H1 (cell line): ENCODE measurements at regions not wholly inside any gene's neighbourhood (a gene's known extent, or its start where the extent isn't known, plus 50 kb on each side); places are given as distances from the start of the nearest gene placed in this dataset.
A peak's percentile ranks its signal among the peaks of the same experiment; 100 is the strongest.

Source experiments
- CTCF ChIA-PET: fragments of 300-600 bp; sonication (Branson Sonifier 250); formaldehyde crosslinking; loops from one replicate; lab custom pipeline; 2021; ENCODE audit not compliant: partially characterized antibody; lab: Charles Lee
- POLR2A ChIA-PET: fragments of 300-600 bp; sonication (Branson Sonifier 250); formaldehyde crosslinking; loops from one replicate; lab custom pipeline; 2021; ENCODE audit warnings: inconsistent platforms; ENCODE audit not compliant: partially characterized antibody; lab: Charles Lee
- DNase-seq, 2 experiments: peaks; one replicate each; pipeline versions ENCODE4 v3.0.0 to v3.0.0-alpha.2; 2010 to 2022; ENCODE audit warnings: low spot score in 2 of 2, low read depth in 1 of 2, mixed read lengths in 1 of 2
- FAIRE-seq: peaks from 2 replicates; lab custom pipeline; 2011; peaks lifted over from hg19 to GRCh38; lab: Jason Lieb, UNC
- H2AFZ ChIP-seq: 2 replicates; pipeline ENCODE4 v1.8.1; 2012; ENCODE audit warnings: low read length, inconsistent platforms
- H2AK5ac ChIP-seq: 2 replicates; pipeline ENCODE4 v1.6.1; 2013; ENCODE audit warnings: low read depth, low read length
- H2BK120ac ChIP-seq: replicated peaks from 2 replicates; pipeline ENCODE3; 2013; ENCODE audit warnings: low read depth, low read length, inconsistent platforms
- H2BK12ac ChIP-seq: 2 replicates; pipeline ENCODE4 v1.6.1; 2013; ENCODE audit warnings: low read depth, low read length
- H2BK15ac ChIP-seq: 2 replicates; pipeline ENCODE4 v1.6.1; 2013; ENCODE audit warnings: low read length
- H2BK20ac ChIP-seq: 2 replicates; pipeline ENCODE4 v1.6.1; 2013; ENCODE audit warnings: low read length
- H2BK5ac ChIP-seq: 2 replicates; pipeline ENCODE4 v1.6.1; 2013; ENCODE audit warnings: low read depth, low read length
- H3K14ac ChIP-seq: 2 replicates; pipeline ENCODE4 v1.6.1; 2013; ENCODE audit warnings: inconsistent platforms; ENCODE audit not compliant: insufficient read length
- H3K18ac ChIP-seq: 2 replicates; pipeline ENCODE4 v1.6.1; 2013; ENCODE audit warnings: low read length; ENCODE audit errors: extremely low read depth
- H3K23ac ChIP-seq: 2 replicates; pipeline ENCODE4 v1.6.1; 2013; ENCODE audit warnings: inconsistent platforms; ENCODE audit not compliant: insufficient read length
- H3K23me2 ChIP-seq: 2 replicates; pipeline ENCODE4 v1.6.1; 2013; ENCODE audit warnings: low read depth, low read length
- H3K27ac ChIP-seq: 2 replicates; pipeline ENCODE4 v1.6.1; 2011; ENCODE audit warnings: low read depth, low read length, inconsistent platforms
- H3K27me3 ChIP-seq, 4 experiments: replicated peaks in 1 of 4; 1 replicate in 1 of 4; 2 replicates in 3 of 4; pipeline versions ENCODE4 v1.6.1 to v1.8.1; 2011 to 2013; ENCODE audit warnings: low read length in 3 of 4, mild to moderate bottlenecking in 3 of 4, inconsistent platforms in 2 of 4, mixed read lengths in 2 of 4, moderate library complexity in 1 of 4; ENCODE audit not compliant: control insufficient read depth in 3 of 4, insufficient read depth in 3 of 4; ENCODE audit errors: extremely low read depth in 1 of 4
- H3K36me3 ChIP-seq, 4 experiments: 2 replicates each; pipeline versions ENCODE4 v1.6.1 to v1.8.1; 2011 to 2013; ENCODE audit warnings: mild to moderate bottlenecking in 4 of 4, low read length in 3 of 4, moderate library complexity in 2 of 4, control low read depth in 1 of 4, inconsistent platforms in 1 of 4; ENCODE audit not compliant: insufficient read depth in 4 of 4, control insufficient read depth in 2 of 4
- H3K4ac ChIP-seq: replicated peaks from 2 replicates; pipeline ENCODE3; 2013; ENCODE audit warnings: low read length, low read depth, mixed read lengths, inconsistent platforms; ENCODE audit not compliant: insufficient read length
- H3K4me1 ChIP-seq, 4 experiments: replicated peaks in 1 of 4; 1 replicate in 1 of 4; 2 replicates in 3 of 4; pipeline versions ENCODE4 v1.6.1 to v1.8.1; 2011 to 2013; ENCODE audit warnings: low read length in 3 of 4, inconsistent platforms in 2 of 4, mixed read lengths in 1 of 4; ENCODE audit not compliant: insufficient read depth in 4 of 4, control insufficient read depth in 3 of 4
- H3K4me2 ChIP-seq, 2 experiments: 2 replicates each; pipeline versions ENCODE4 v1.6.1 to v1.8.1; 2011 to 2013; ENCODE audit warnings: low read depth in 2 of 2, low read length in 2 of 2, control low read depth in 1 of 2, inconsistent platforms in 1 of 2, mild to moderate bottlenecking in 1 of 2; ENCODE audit not compliant: insufficient read depth in 1 of 2
- H3K4me3 ChIP-seq, 4 experiments: fragments of 200-600, 300-600 bp in 1 of 4; sonication (generic), shearing (Covaris generic), sonication (Bioruptor Twin) in 1 of 4; 2 replicates each; pipeline versions ENCODE4 v1.5.1 to v1.8.1; 2011 to 2016; ENCODE audit warnings: low read length in 4 of 4, low read depth in 3 of 4, control low read depth in 2 of 4, inconsistent platforms in 2 of 4, mild to moderate bottlenecking in 2 of 4, mixed read lengths in 1 of 4, moderate library complexity in 1 of 4; ENCODE audit not compliant: insufficient read depth in 2 of 4; ENCODE audit errors: extremely low read depth in 1 of 4
- H3K56ac ChIP-seq: replicated peaks from 2 replicates; pipeline ENCODE3; 2013; ENCODE audit warnings: low read depth, mild to moderate bottlenecking, mixed read lengths, low read length, inconsistent platforms; ENCODE audit not compliant: insufficient read length
- H3K79me1 ChIP-seq: 2 replicates; pipeline ENCODE4 v1.6.1; 2013; ENCODE audit warnings: low read depth, low read length, control low read depth
- H3K79me2 ChIP-seq, 2 experiments: 2 replicates each; pipeline versions ENCODE4 v1.6.1 to v1.8.1; 2012 to 2013; ENCODE audit warnings: low read length in 2 of 2, mild to moderate bottlenecking in 2 of 2, inconsistent platforms in 1 of 2; ENCODE audit not compliant: insufficient read depth in 2 of 2, control insufficient read depth in 1 of 2
- H3K9ac ChIP-seq, 4 experiments: replicated peaks in 1 of 4; 1 replicate in 1 of 4; 2 replicates in 3 of 4; pipeline versions ENCODE4 v1.6.1 to v1.8.1; 2011 to 2013; ENCODE audit warnings: low read depth in 3 of 4, low read length in 3 of 4, control low read depth in 2 of 4, mild to moderate bottlenecking in 2 of 4, moderate library complexity in 2 of 4, inconsistent platforms in 1 of 4; ENCODE audit errors: extremely low read depth in 1 of 4
- H3K9me3 ChIP-seq, 2 experiments: 2 replicates each; pipeline versions ENCODE4 v1.6.1 to v1.8.1; 2012 to 2013; ENCODE audit warnings: mild to moderate bottlenecking in 2 of 2, moderate library complexity in 2 of 2, control low read depth in 1 of 2, inconsistent platforms in 1 of 2, low read depth in 1 of 2, low read length in 1 of 2, mixed read lengths in 1 of 2; ENCODE audit not compliant: insufficient read depth in 2 of 2
- H4K20me1 ChIP-seq, 2 experiments: replicated peaks in 1 of 2; 2 replicates each; pipeline versions ENCODE3 to v1.8.1; 2011 to 2013; ENCODE audit warnings: inconsistent platforms in 2 of 2, low read length in 2 of 2, mild to moderate bottlenecking in 1 of 2; ENCODE audit not compliant: insufficient read depth in 2 of 2, control insufficient read depth in 1 of 2
- H4K5ac ChIP-seq: 2 replicates; pipeline ENCODE4 v1.6.1; 2013; ENCODE audit warnings: low read length, low read depth, mixed read lengths, inconsistent platforms; ENCODE audit not compliant: insufficient read length
- H4K8ac ChIP-seq: 2 replicates; pipeline ENCODE4 v1.8.0; 2013; ENCODE audit warnings: mild to moderate bottlenecking, moderate library complexity, low read length, inconsistent platforms; ENCODE audit not compliant: insufficient read depth; ENCODE audit errors: extremely low read depth
- H4K91ac ChIP-seq: replicated peaks from 2 replicates; pipeline ENCODE3; 2013; ENCODE audit warnings: low read length, mixed read lengths, inconsistent platforms; ENCODE audit not compliant: insufficient read length
- CEBPB ChIP-seq: IDR thresholded peaks from 2 replicates; pipeline ENCODE4 v1.6.1; 2012; ENCODE audit warnings: low read depth, low read length
- FOSL1 ChIP-seq: IDR thresholded peaks from 2 replicates; pipeline ENCODE4 v1.6.1; 2011; ENCODE audit warnings: mild to moderate bottlenecking, low read depth, low read length, moderate library complexity; ENCODE audit not compliant: insufficient read depth
- SIN3A ChIP-seq, 2 experiments: IDR thresholded peaks in 1 of 2; conservative IDR thresholded peaks in 1 of 2; 2 replicates each; pipeline ENCODE4 v1.6.1; 2011 to 2012; ENCODE audit warnings: low read length in 2 of 2, improper control_type of control experiment in 1 of 2, low read depth in 1 of 2, mild to moderate bottlenecking in 1 of 2
- WGBS, 2 experiments: shearing (Covaris generic) in 1 of 2; methylation state at CpG; one replicate each; pipeline versions ENCODE4 v1.1.6 to v1.1.7; 2013 to 2015; ENCODE audit warnings: low lambda C conversion rate in 2 of 2, mixed read lengths in 2 of 2, inconsistent platforms in 1 of 2, low coverage in 1 of 2, missing lambda C conversion rate in 1 of 2; ENCODE audit not compliant: insufficient replicate concordance in 2 of 2, insufficient coverage in 1 of 2, insufficient read length in 1 of 2; ENCODE audit errors: extremely low coverage in 1 of 2, missing lambda C conversion rate in 1 of 2; 5-methylcytosine and 5-hydroxymethylcytosine counted together

- no peak overlapping the region for H2BK20ac ChIP-seq
- no peak overlapping the region for H2BK5ac ChIP-seq
- H3K14ac ChIP-seq, result no peak overlapping the region
- DNase-seq, result no peak
- no peak overlapping the region for H3K9ac ChIP-seq
- H2AK5ac ChIP-seq, result no peak overlapping the region
- ChIA-PET POLR2A (no interaction called here), CTCF (interaction anchor here (1.7 kb wide), 1 partner anchor 12 kb away, joined by 6 read pairs; no protein-coding TSS in a partner anchor)
- WGBS, 2 experiments, result 89% methylated on average over 1 of the region's 1 CpG; no CpG with 5 or more reads in 1 of the 2 experiments
- no peaks in the 10 kb centered on the region for H3K4me1 ChIP-seq
- no peaks in the 10 kb centered on the region for H4K20me1 ChIP-seq
- H3K4me3 ChIP-seq, result no peak overlapping the region
- H3K56ac ChIP-seq, result no peak overlapping the region
- H3K27me3 ChIP-seq, result no peaks in the 10 kb centered on the region
- no peak overlapping the region for H3K23ac ChIP-seq
- H2BK120ac ChIP-seq, result no peak overlapping the region
- H2AFZ ChIP-seq, result peak overlapping the region; percentile 31; the same call in 1 of the 2 replicates
- no peak overlapping the region for H4K8ac ChIP-seq
- no peak overlapping the region for H2BK12ac ChIP-seq
- no peak for FAIRE-seq
- no peak overlapping the region for H2BK15ac ChIP-seq
- H4K91ac ChIP-seq, result no peak overlapping the region
- no peak overlapping the region for H3K4ac ChIP-seq
- H3K4me2 ChIP-seq, result no peak overlapping the region
- TF ChIP-seq SIN3A (conservative IDR thresholded peaks at IDR 0.05 in 1 of 2, IDR thresholded peaks at IDR 0.05 in 1 of 2; ENCODE audit: low read depth in 1 of 2, low read length in 2 of 2), result no peak
- no peak for TF ChIP-seq FOSL1
- no peak for TF ChIP-seq CEBPB
- no peaks in the 10 kb centered on the region for H3K36me3 ChIP-seq
- no peak overlapping the region for H3K18ac ChIP-seq
- H3K79me2 ChIP-seq, result no peaks in the 10 kb centered on the region
- no peak overlapping the region for H3K27ac ChIP-seq
- no peak overlapping the region for H4K5ac ChIP-seq
- no peaks in the 10 kb centered on the region for H3K23me2 ChIP-seq
- no peaks in the 10 kb centered on the region for H3K79me1 ChIP-seq
- H3K9me3 ChIP-seq, result no peaks in the 10 kb centered on the region
Observed at GRCh38 chr13:65864039-65864438, 1366.1 kb downstream of the PCDH9 start.
